ENCODE measurements at regions not wholly inside any gene's neighbourhood (a gene's known extent, or its start where the extent isn't known, plus 50 kb on each side); places are given as distances from the start of the nearest gene placed in this dataset.
"Not testable (repeated sequence)": the region's sequence is repeated elsewhere in the genome, so short reads cannot be mapped to it uniquely, and the experiment has no call there.

GRCh38 chr2:215744514-215744913, 268.8 kb downstream of the MREG start:
- no peak for DNase-seq (ENCODE audit: low spot score)

- no peak for DNase-seq (ENCODE audit: low spot score)
Observed at GRCh38 chr2:215743066-215743465, 270.3 kb downstream of the MREG start.

- no peak for DNase-seq (ENCODE audit: low spot score)
Observed at GRCh38 chr2:215742021-215742420, 271.3 kb downstream of the MREG start.

GRCh38 chr2:215740071-215740470, 273.3 kb downstream of the MREG start:
- no peak for DNase-seq (ENCODE audit: low spot score)

GRCh38 chr2:215738351-215738750, 275.0 kb downstream of the MREG start:
- DNase-seq (ENCODE audit: low spot score): no peak

- DNase-seq (ENCODE audit: low spot score): peak; percentile 43
Observed at GRCh38 chr2:215737477-215737876, 275.9 kb downstream of the MREG start.

- DNase-seq (ENCODE audit: low spot score): peak; percentile 31
Observed at GRCh38 chr2:215736653-215737290, 276.6 kb downstream of the MREG start.

GRCh38 chr2:215731108-215731658, 282.2 kb downstream of the MREG start:
- DNase-seq (ENCODE audit: low spot score): no peak

GRCh38 chr2:215729985-215730620, 283.2 kb downstream of the MREG start:
- DNase-seq (ENCODE audit: low spot score): no peak

GRCh38 chr2:215728504-215729065, 284.8 kb downstream of the MREG start:
- no peak for DNase-seq (ENCODE audit: low spot score)

GRCh38 chr2:215727507-215728503, 285.5 kb downstream of the MREG start:
- DNase-seq (ENCODE audit: low spot score): no peak

GRCh38 chr2:215726070-215726469, 287.3 kb downstream of the MREG start:
- no peak for DNase-seq (ENCODE audit: low spot score)

- DNase-seq (ENCODE audit: low spot score): no peak
Observed at GRCh38 chr2:215724146-215724545, 288.3 kb upstream of the FN1 start.

GRCh38 chr2:215723631-215724011, 287.8 kb upstream of the FN1 start:
- DNase-seq (ENCODE audit: low spot score): no peak

- no peak for DNase-seq (ENCODE audit: low spot score)
Observed at GRCh38 chr2:215722986-215723630, 287.2 kb upstream of the FN1 start.

- DNase-seq (ENCODE audit: low spot score): no peak
Observed at GRCh38 chr2:215722125-215722524, 286.3 kb upstream of the FN1 start.

- DNase-seq (ENCODE audit: low spot score): not testable (repeated sequence)
Observed at GRCh38 chr2:215721515-215721914, 285.6 kb upstream of the FN1 start.

GRCh38 chr2:215718890-215719289, 283.0 kb upstream of the FN1 start:
- DNase-seq (ENCODE audit: low spot score): no peak

GRCh38 chr2:215718436-215718835, 282.6 kb upstream of the FN1 start:
- no peak for DNase-seq (ENCODE audit: low spot score)

GRCh38 chr2:215717501-215718381, 281.9 kb upstream of the FN1 start:
- no peak for DNase-seq (ENCODE audit: low spot score)

GRCh38 chr2:215716956-215717355, 281.1 kb upstream of the FN1 start:
- DNase-seq (ENCODE audit: low spot score): no peak

Measured in iPS-NIHi11 (cell line).